Activated CD4-positive, alpha-beta T cell treated with anti-CD3 and anti-CD28 coated beads, Interleukin-2, amount 10 ng/mL, durations not matched to agents 7 days and 5 days (primary cell): ENCODE measurements at regions not wholly inside any gene's neighbourhood (a gene's known extent, or its start where the extent isn't known, plus 50 kb on each side); places are given as distances from the start of the nearest gene placed in this dataset.
"Not testable (repeated sequence)": the region's sequence is repeated elsewhere in the genome, so short reads cannot be mapped to it uniquely, and the experiment has no call there.

Experiments
- CTCF ChIA-PET: fragments of 350-600 bp; sonication (Branson Sonifier 250); formaldehyde crosslinking; loops from one replicate; lab custom pipeline; 2021; ENCODE audit warnings: antibody characterized with exemption; lab: Charles Lee
- POLR2A ChIA-PET: fragments of 350-600 bp; sonication (Branson Sonifier 250); formaldehyde crosslinking; loops from one replicate; lab custom pipeline; 2021; ENCODE audit warnings: antibody characterized with exemption; lab: Charles Lee
- DNase-seq: peaks from one replicate; pipeline ENCODE4 v3.0.0-alpha.2; 2020
- H3K27ac Mint-ChIP-seq: one replicate; pipeline ENCODE4 v1.8.0; 2021; ENCODE audit warnings: mild to moderate bottlenecking, moderate library complexity, mixed read lengths
- H3K27me3 Mint-ChIP-seq: one replicate; pipeline ENCODE4 v1.8.0; 2021; ENCODE audit warnings: mixed read lengths
- H3K36me3 Mint-ChIP-seq: one replicate; pipeline ENCODE4 v1.8.0; 2021; ENCODE audit warnings: low read depth, mixed read lengths
- H3K4me1 Mint-ChIP-seq: one replicate; pipeline ENCODE4 v1.8.0; 2021; ENCODE audit warnings: mixed read lengths
- H3K4me3 Mint-ChIP-seq: one replicate; pipeline ENCODE4 v1.8.0; 2021; ENCODE audit warnings: mild to moderate bottlenecking, moderate library complexity, mixed read lengths
- H3K9me3 Mint-ChIP-seq: one replicate; pipeline ENCODE4 v1.8.0; 2021; ENCODE audit warnings: mixed read lengths

DNA sequence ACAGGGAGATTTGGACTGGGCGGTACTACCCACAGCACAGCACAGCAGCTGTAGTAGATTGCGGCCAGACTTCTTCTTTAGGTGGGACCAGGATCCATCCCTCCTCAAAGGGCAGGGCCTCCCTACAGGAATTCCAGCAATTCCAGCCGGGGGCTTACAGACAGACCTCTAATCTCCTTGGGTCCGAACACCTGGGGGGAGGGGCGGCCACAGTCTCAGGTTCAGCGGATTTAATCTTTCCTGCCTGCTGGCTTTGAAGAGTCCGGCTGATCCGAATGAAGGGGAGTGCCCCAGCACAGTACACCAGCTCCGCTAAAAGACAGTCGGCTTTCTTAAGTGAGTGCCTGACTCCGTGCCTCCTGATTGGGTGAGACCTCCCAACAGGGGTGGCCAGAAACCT is 1708.5 kb downstream of the BRINP3 start:
- no peak for DNase-seq
- no peaks in the 10 kb centered on the region for H3K27me3 Mint-ChIP-seq
- no peak overlapping the region for H3K27ac Mint-ChIP-seq
- no peaks in the 10 kb centered on the region for H3K4me1 Mint-ChIP-seq
- no peak overlapping the region for H3K4me3 Mint-ChIP-seq
- peaks cover 12% of the 10 kb centered on the region for H3K9me3 Mint-ChIP-seq
- ChIA-PET POLR2A (no interaction called here), CTCF (no interaction called here)
- no peaks in the 10 kb centered on the region for H3K36me3 Mint-ChIP-seq

DNA sequence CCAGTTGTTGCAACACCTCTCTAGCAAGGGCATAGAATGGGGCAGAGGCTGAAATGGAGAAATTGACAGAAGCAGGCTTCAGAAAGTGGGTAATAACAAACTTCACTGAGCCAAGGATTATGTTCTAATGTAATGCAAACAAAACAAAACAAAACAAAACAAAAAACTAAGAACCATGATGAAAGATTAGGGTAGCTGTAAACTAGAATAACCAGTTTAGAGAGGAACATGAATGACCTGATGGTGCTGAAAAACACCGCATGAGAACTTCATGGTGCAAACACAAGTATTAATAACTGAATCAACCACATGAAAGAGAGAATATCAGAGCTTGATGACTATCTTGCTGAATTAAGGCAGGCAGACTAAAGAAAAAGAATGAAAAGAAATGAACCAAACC is 1707.7 kb downstream of the BRINP3 start:
- ChIA-PET POLR2A (no interaction called here), CTCF (no interaction called here)
- Mint-ChIP-seq H3K36me3 (no peaks in the 10 kb centered on the region), H3K9me3 (peaks cover 12% of the 10 kb centered on the region), H3K27me3 (no peaks in the 10 kb centered on the region), H3K4me1 (no peaks in the 10 kb centered on the region), H3K4me3 (no peak overlapping the region), H3K27ac (no peak overlapping the region)
- DNase-seq = no peak

DNA sequence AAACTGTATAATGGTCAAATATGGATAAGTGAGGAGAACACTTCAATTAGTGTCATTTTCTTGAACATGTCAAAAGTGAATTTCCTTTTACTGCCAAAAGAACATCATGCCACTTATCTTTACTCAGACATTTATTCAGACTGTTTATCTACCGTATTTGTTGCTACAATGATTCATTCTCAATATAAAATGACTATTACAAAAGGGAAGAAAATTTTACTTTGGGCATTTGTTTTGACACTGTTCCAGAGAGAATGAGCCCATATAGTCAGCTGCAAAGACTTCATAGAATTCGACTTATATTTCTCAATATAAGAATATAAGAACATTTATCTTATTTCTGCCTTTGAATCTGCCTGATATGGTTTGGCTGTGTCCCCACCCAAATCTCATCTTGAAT is 1699.1 kb downstream of the BRINP3 start:
- no peaks in the 10 kb centered on the region for H3K4me1 Mint-ChIP-seq
- H3K4me3 Mint-ChIP-seq = no peak overlapping the region
- peaks cover 4% of the 10 kb centered on the region for H3K9me3 Mint-ChIP-seq
- no peaks in the 10 kb centered on the region for H3K27me3 Mint-ChIP-seq
- H3K27ac Mint-ChIP-seq = no peak overlapping the region
- DNase-seq = no peak
- no peaks in the 10 kb centered on the region for H3K36me3 Mint-ChIP-seq
- ChIA-PET CTCF (no interaction called here), POLR2A (no interaction called here)

DNA sequence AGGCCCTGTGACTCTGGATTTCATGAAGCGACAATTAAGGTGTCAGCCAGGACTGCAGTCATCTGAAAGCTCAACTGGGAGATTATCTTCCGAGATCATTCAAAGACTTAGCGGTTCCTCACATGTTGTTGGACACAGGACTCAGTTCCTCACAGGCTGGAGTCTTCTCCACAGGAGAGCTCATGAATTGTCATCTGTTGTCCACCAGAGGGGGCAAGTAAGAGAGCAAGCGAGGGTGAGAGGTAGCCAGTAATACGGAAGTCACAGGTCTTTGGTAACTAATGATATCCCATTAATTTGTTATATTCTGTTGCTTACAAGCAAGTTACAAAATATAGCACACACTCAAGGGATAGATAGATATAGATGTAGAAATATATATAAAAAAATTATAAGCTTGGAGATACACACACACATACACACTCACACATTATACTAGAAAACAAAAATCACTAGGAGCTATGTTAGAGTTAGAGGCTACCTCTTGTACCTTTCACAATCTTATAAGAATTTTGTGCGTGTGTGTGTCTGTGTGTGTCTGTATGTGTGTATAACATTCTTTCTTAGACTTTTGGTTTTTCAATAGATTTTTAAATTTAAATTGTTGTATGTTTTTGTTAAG is 1695.3 kb downstream of the BRINP3 start:
- H3K9me3 Mint-ChIP-seq = no peaks in the 10 kb centered on the region
- no peaks in the 10 kb centered on the region for H3K27me3 Mint-ChIP-seq
- no peaks in the 10 kb centered on the region for H3K36me3 Mint-ChIP-seq
- H3K27ac Mint-ChIP-seq = no peak overlapping the region
- no peak for DNase-seq
- ChIA-PET CTCF (no interaction called here), POLR2A (no interaction called here)
- H3K4me3 Mint-ChIP-seq = no peak overlapping the region
- H3K4me1 Mint-ChIP-seq = no peaks in the 10 kb centered on the region

DNA sequence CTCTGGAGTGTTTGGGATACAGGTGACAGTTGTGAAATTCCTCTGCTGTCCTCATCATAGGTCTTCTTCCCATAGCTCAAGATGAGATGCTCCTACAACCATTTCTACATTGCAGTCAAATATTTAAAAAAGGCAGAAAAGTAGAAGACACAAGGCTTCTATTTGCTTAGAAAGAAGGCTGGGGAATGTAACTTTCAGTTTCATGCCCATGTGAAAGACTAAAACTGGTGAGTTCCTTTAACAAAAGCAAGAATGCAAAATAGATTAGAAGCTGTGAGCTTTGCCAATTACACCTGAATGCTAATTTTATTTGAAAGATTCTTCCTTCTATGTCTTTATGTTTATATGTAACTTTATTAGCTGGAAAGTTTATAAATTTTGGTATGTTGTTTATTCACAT is 1682.7 kb downstream of the BRINP3 start:
- ChIA-PET POLR2A (no interaction called here), CTCF (no interaction called here)
- H3K27me3 Mint-ChIP-seq = no peaks in the 10 kb centered on the region
- no peak overlapping the region for H3K27ac Mint-ChIP-seq
- H3K9me3 Mint-ChIP-seq = peaks cover 15% of the 10 kb centered on the region
- no peak for DNase-seq
- no peak overlapping the region for H3K4me3 Mint-ChIP-seq
- H3K4me1 Mint-ChIP-seq = no peaks in the 10 kb centered on the region
- H3K36me3 Mint-ChIP-seq = no peaks in the 10 kb centered on the region

DNA sequence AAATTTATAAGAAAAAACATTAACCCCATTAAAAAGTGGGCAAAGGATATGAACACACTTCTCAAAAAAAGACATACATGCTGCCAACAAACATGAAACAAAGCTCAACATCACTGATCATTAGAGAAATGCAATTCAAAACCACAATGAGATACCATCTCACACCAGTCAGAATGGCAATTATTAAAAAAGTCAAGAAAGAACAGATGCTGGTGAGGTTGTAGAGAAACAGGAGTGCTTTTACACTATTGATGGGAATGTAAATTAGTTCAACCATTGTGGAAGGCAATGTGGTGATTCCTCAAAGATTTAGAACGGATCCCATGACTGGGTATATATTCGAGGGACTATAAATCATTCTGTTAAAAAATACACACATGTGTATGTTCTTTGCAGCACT is 1665.5 kb downstream of the BRINP3 start:
- POLR2A ChIA-PET, H3K36me3 Mint-ChIP-seq, CTCF ChIA-PET, DNase-seq, H3K4me3 Mint-ChIP-seq, H3K27me3 Mint-ChIP-seq, H3K27ac Mint-ChIP-seq, H3K4me1 Mint-ChIP-seq: not testable (repeated sequence)
- H3K9me3 Mint-ChIP-seq = peaks cover 20% of the 10 kb centered on the region

DNA sequence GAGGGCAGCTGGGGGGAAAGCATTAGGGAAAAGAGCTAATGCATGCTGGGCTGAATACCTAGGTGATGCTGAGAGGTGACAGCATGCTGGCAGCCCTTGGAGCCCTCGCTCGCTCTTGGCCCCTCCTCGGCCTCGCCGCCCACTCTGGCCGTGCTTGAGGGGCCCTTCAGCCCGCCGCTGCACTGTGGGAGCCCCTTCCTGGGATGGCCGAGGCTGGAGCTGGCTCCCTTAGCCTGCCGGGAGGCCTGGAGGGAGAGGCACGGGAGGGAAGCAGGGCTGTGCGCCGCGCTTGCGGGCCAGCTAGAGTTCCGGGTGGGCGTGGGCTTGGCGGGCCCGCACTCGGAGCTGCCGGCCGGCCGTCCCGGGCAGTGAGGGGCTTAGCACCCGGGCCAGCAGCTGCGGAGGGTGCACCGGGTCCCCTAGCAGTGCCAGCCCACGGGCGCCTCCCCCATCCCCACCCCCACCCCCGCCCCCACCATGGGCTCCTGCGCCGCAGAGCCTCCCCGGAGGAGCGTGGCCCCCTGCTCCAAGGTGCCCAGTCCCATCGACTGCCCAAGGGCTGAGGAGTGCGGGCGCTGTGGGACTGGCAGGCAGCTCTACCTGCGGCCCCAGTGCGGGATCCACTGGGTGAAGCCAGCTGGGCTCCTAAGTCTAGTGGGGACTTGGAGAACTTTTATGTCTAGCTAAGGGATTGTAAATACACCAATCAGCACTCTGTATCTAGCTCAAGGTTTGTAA is 1664.7 kb downstream of the BRINP3 start:
- H3K4me1 Mint-ChIP-seq, CTCF ChIA-PET, DNase-seq, H3K4me3 Mint-ChIP-seq, H3K36me3 Mint-ChIP-seq, POLR2A ChIA-PET, H3K27ac Mint-ChIP-seq, H3K27me3 Mint-ChIP-seq: not testable (repeated sequence)
- H3K9me3 Mint-ChIP-seq = peaks cover 20% of the 10 kb centered on the region

DNA sequence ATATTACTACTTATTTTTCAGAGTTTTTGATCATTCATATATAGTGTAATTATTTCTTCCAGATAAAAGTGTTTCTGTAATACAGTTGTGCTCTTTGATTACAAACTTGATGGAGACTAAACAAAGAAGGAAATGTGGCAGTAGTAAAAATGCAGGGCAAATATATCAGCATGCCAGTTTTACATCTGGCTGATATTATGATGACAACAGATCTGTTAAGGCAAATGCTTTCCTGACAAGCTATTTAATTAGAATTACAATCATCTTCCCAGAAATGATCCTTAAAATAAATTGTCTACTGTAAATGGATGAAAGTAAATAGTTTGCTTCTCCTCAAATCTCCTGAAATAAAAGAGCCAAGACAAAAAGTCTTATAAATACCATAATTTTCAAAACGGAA is 1659.8 kb downstream of the BRINP3 start:
- DNase-seq = no peak
- peaks cover 7% of the 10 kb centered on the region for H3K9me3 Mint-ChIP-seq
- H3K27ac Mint-ChIP-seq = no peak overlapping the region
- ChIA-PET CTCF (no interaction called here), POLR2A (no interaction called here)
- H3K4me1 Mint-ChIP-seq = no peaks in the 10 kb centered on the region
- H3K4me3 Mint-ChIP-seq = no peak overlapping the region
- no peaks in the 10 kb centered on the region for H3K27me3 Mint-ChIP-seq
- H3K36me3 Mint-ChIP-seq = no peaks in the 10 kb centered on the region

DNA sequence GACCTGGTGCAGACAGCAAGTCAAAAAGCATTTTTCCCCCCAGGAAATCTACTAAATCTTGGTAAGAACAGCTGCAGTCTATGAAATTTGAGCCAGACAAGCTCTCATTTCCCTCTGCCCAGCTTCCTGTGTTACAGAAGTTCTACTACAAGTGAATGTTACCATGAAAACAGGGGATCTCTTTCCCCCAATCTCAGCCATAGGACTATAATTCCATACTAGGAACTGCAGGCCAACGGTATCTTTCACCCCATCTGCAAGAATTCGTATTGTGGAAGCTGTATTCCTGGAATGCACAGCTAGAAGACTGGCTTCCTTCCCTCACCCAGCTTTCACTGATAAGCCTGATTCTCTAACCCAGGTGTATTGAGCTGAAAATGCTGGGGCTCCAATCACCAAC is 1655.4 kb downstream of the BRINP3 start:
- H3K4me1 Mint-ChIP-seq = no peaks in the 10 kb centered on the region
- no peaks in the 10 kb centered on the region for H3K36me3 Mint-ChIP-seq
- no peak overlapping the region for H3K27ac Mint-ChIP-seq
- H3K4me3 Mint-ChIP-seq = no peak overlapping the region
- no peaks in the 10 kb centered on the region for H3K27me3 Mint-ChIP-seq
- POLR2A ChIA-PET = no interaction called here
- H3K9me3 Mint-ChIP-seq = no peaks in the 10 kb centered on the region
- CTCF ChIA-PET = no interaction called here
- DNase-seq = no peak

DNA sequence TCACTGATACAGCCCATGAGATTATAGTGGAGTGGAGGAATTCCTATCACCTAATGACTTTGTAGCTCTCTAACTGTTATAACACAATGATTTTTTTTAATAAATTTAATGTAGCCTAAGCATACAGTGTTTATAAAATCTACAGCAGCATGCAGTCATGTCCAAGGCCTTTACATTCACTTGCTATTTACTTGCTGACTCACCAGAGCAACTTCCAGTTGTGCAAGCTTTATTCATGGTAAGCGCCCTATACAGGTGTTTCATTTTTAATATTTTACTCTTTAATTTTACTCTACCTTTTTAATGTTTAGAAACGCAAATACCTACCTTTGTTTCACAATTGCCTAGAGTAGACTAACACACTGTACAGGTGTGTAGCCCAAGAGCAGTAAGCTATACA is 1652.2 kb downstream of the BRINP3 start:
- H3K4me1 Mint-ChIP-seq = no peaks in the 10 kb centered on the region
- no peak overlapping the region for H3K4me3 Mint-ChIP-seq
- no peaks in the 10 kb centered on the region for H3K9me3 Mint-ChIP-seq
- H3K27ac Mint-ChIP-seq = no peak overlapping the region
- CTCF ChIA-PET = no interaction called here
- H3K36me3 Mint-ChIP-seq = no peaks in the 10 kb centered on the region
- H3K27me3 Mint-ChIP-seq = no peaks in the 10 kb centered on the region
- no peak for DNase-seq
- POLR2A ChIA-PET = no interaction called here

DNA sequence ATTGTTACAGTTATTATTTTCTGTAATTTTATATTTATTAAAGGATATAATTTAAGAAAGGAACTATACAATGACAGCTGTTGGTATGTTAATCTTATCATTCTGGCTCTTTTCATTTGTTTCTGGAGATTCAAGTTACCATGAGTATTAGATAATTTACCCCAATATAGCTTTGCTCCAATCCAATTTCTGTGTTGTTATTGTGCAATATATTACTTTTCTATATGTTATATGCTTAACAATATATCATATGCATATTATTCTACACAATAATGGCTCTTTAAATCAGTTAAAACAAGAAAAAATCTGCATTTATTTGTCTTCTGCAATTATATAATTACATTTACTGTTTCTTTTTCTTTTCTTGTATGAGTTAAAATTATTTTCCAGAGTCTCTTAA is 1650.9 kb downstream of the BRINP3 start:
- H3K27me3 Mint-ChIP-seq = no peaks in the 10 kb centered on the region
- no peaks in the 10 kb centered on the region for H3K9me3 Mint-ChIP-seq
- POLR2A ChIA-PET = no interaction called here
- H3K4me1 Mint-ChIP-seq = no peaks in the 10 kb centered on the region
- no peak overlapping the region for H3K4me3 Mint-ChIP-seq
- H3K27ac Mint-ChIP-seq = no peak overlapping the region
- CTCF ChIA-PET = no interaction called here
- no peak for DNase-seq
- no peaks in the 10 kb centered on the region for H3K36me3 Mint-ChIP-seq

DNA sequence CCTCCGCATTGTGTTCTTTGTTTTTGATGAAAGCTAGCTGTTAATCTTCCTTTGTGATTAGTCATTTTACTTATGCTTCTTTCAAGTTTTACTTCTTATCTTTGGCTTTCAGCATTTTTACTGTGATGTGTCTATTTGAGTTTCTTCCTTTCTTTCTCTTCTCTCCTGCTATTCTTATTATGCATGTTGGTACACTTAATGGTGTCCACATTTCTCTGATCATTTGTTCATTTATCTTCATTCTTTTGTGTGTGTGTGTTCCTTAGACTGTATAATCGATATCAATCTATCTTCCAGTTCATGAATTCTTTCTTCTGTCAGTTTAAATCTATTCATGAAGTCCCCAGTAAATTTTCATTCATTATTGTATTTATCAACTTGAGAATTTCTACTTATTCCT is 1650.3 kb downstream of the BRINP3 start:
- H3K4me1 Mint-ChIP-seq = no peaks in the 10 kb centered on the region
- CTCF ChIA-PET = no interaction called here
- POLR2A ChIA-PET = no interaction called here
- H3K9me3 Mint-ChIP-seq = no peaks in the 10 kb centered on the region
- H3K27ac Mint-ChIP-seq = no peak overlapping the region
- no peaks in the 10 kb centered on the region for H3K36me3 Mint-ChIP-seq
- no peak overlapping the region for H3K4me3 Mint-ChIP-seq
- H3K27me3 Mint-ChIP-seq = no peaks in the 10 kb centered on the region
- DNase-seq = no peak

DNA sequence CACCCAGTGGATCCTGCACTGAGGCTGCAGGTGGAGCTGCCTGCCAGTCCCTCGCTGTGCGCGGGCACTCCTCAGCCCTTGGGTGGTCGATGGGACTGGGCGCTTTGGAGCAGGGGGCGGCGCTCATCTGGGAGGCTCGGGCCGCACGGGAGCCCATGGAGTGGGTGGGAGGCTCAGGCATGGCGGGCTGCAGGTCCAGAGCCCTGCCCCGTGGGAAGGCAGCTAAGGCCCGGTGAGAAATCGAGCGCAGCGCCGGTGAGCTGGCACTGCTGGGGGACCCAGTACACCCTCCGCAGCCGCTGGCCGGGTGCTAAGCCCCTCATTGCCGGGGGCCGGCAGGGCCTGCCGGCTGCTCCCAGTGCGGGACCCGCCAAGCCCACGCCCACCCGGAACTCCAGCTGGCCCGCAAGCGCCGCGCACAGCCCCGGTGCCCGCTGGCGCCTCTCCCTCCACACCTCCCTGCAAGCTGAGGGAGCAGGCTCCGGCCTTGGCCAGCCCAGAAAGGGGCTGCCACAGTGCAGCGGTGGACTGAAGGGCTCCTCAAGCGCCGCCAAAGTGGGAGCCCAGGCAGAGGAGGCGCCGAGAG is 1636.5 kb downstream of the BRINP3 start:
- CTCF ChIA-PET, H3K4me3 Mint-ChIP-seq, H3K9me3 Mint-ChIP-seq, POLR2A ChIA-PET, H3K4me1 Mint-ChIP-seq, H3K27me3 Mint-ChIP-seq, DNase-seq, H3K27ac Mint-ChIP-seq, H3K36me3 Mint-ChIP-seq: not testable (repeated sequence)

DNA sequence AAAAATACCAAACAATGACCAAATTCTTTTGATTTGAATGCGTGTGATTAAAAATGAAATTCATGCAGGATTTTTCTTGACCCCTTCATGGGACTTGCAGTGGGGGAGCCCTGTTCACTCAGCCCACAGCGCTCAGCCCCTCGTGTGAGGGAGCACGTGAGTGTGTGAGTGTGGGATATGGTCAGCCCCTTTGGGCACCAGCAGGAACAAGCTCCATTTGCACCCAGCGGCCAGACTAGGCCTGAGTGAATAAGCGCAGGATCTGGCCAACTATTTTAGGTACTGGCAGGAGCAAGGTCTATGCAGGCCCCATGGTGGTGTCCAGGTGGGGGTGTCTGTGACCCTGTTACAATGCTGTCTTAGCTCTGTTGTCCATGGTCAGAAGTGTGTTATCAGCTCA is 1631.2 kb downstream of the BRINP3 start:
- Mint-ChIP-seq H3K9me3 (no peaks in the 10 kb centered on the region), H3K36me3 (no peaks in the 10 kb centered on the region), H3K27me3 (no peaks in the 10 kb centered on the region), H3K27ac (no peak overlapping the region), H3K4me1 (no peaks in the 10 kb centered on the region), H3K4me3 (no peak overlapping the region)
- no peak for DNase-seq
- ChIA-PET CTCF (no interaction called here), POLR2A (no interaction called here)
